Caco-2 (cell line): ENCODE measurements at regions not wholly inside any gene's neighbourhood (a gene's known extent, or its start where the extent isn't known, plus 50 kb on each side); places are given as distances from the start of the nearest gene placed in this dataset.
A peak's percentile ranks its signal among the peaks of the same experiment; 100 is the strongest.

Experiments used
- BruUV-seq: library from RNA; stranded (reverse); fragments of 400-500 nt; replicated peaks from 2 replicates; lab custom pipeline; 2021; lab: Mats Ljungman, UMichigan
- CTCF ChIA-PET: fragments of 300-600 bp; sonication (Branson Sonifier 250); formaldehyde crosslinking; loops from one replicate; lab custom pipeline; 2022; ENCODE audit warnings: antibody characterized with exemption; lab: Charles Lee
- POLR2A ChIA-PET: fragments of 300-600 bp; sonication (Branson Sonifier 250); formaldehyde crosslinking; loops from one replicate; lab custom pipeline; 2022; ENCODE audit warnings: antibody characterized with exemption; lab: Charles Lee
- DNase-seq, 2 experiments: peaks; one replicate each; pipeline versions ENCODE4 v3.0.0 to v3.0.0-alpha.2; 2020 to 2022
- H3K27me3 ChIP-seq: replicated peaks from 2 replicates; pipeline ENCODE4 v1.6.0; 2011; ENCODE audit warnings: low read length; ENCODE audit not compliant: control insufficient read depth, insufficient read depth
- H3K36me3 ChIP-seq: 2 replicates; pipeline ENCODE4 v1.5.1; 2011; ENCODE audit warnings: low read length; ENCODE audit not compliant: control insufficient read depth, insufficient read depth
- H3K4me1 ChIP-seq: fragments of 250-450 bp; sonication (Bioruptor Pico); 2 replicates; pipeline ENCODE4 v1.5.1; 2020; ENCODE audit warnings: mild to moderate bottlenecking
- H3K4me3 ChIP-seq: 2 replicates; pipeline ENCODE4 v1.5.1; 2011; ENCODE audit warnings: low read depth, mild to moderate bottlenecking, control low read depth, low read length
- H3K9me3 ChIP-seq: fragments of 250-450 bp; sonication (Bioruptor Pico); 2 replicates; pipeline ENCODE4 v1.5.1; 2020; ENCODE audit warnings: mild to moderate bottlenecking, moderate library complexity
- H3K27ac Mint-ChIP-seq: one replicate; pipeline ENCODE4 v1.8.0; 2022; ENCODE audit warnings: mixed read lengths; ENCODE audit not compliant: unreplicated experiment
- H3K27me3 Mint-ChIP-seq: one replicate; pipeline ENCODE4 v1.8.0; 2022; ENCODE audit warnings: mixed read lengths; ENCODE audit not compliant: insufficient read depth, unreplicated experiment
- H3K36me3 Mint-ChIP-seq: one replicate; pipeline ENCODE4 v1.8.0; 2022; ENCODE audit warnings: mild to moderate bottlenecking, mixed read lengths; ENCODE audit not compliant: insufficient read depth, unreplicated experiment
- H3K4me1 Mint-ChIP-seq: one replicate; pipeline ENCODE4 v1.8.0; 2022; ENCODE audit warnings: low read depth, mixed read lengths; ENCODE audit not compliant: unreplicated experiment
- H3K4me3 Mint-ChIP-seq: one replicate; pipeline ENCODE4 v1.8.0; 2022; ENCODE audit warnings: mild to moderate bottlenecking, moderate library complexity, mixed read lengths; ENCODE audit not compliant: unreplicated experiment
- H3K9me3 Mint-ChIP-seq: one replicate; pipeline ENCODE4 v1.8.0; 2022; ENCODE audit warnings: mixed read lengths; ENCODE audit not compliant: unreplicated experiment
- intact Hi-C: fragments of 100-400 bp; cut with micrococcal nuclease; formaldehyde crosslinking; loops from one replicate; pipeline ENCODE4 v1.10.0; 2022; ENCODE audit not compliant: unreplicated experiment
- TF ChIP-seq, protein P1 (sequence below), 2 experiments: fragments of 200-600 bp in 1 of 2; IDR thresholded peaks; 1 replicate in 1 of 2; 2 replicates in 1 of 2; pipeline versions ENCODE4 v1.5.1 to v1.8.0; 2011 to 2022; ENCODE audit warnings: antibody characterized with exemption in 1 of 2, control low read depth in 1 of 2, inconsistent platforms in 1 of 2, low read depth in 1 of 2, low read length in 1 of 2, mild to moderate bottlenecking in 1 of 2, moderate library complexity in 1 of 2; ENCODE audit not compliant: insufficient read depth in 1 of 2, severe bottlenecking in 1 of 2, unreplicated experiment in 1 of 2

DNA sequence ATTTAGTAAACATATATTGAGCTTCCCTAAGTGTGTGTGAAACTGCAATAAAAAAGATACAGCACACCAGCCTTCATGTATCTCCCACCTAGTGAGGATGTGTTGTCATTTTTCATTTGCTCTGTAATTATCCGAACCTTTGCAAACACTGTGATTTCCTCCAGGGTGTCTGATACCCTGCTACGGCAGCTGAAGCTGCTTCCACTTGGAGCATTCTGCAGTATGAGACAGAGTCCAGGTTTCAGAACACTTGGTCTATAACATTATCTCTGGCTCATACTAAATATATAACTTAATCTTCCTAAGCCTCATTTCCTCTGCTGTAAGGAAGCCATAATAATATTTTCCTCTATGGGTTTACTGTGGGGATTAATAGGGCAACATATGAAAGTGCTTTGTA is 1338.1 kb upstream of the SLC10A2 start:
- intact Hi-C loops, result no loop called here
- Histone ChIP-seq H3K27me3 (no peaks in the 10 kb centered on the region), H3K36me3 (no peaks in the 10 kb centered on the region), H3K4me1 (no peaks in the 10 kb centered on the region), H3K9me3 (no peaks in the 10 kb centered on the region), H3K4me3 (no peak overlapping the region)
- ChIA-PET CTCF (no interaction called here), POLR2A (no interaction called here)
- no peak for DNase-seq
- TF ChIP-seq, protein P1, sequence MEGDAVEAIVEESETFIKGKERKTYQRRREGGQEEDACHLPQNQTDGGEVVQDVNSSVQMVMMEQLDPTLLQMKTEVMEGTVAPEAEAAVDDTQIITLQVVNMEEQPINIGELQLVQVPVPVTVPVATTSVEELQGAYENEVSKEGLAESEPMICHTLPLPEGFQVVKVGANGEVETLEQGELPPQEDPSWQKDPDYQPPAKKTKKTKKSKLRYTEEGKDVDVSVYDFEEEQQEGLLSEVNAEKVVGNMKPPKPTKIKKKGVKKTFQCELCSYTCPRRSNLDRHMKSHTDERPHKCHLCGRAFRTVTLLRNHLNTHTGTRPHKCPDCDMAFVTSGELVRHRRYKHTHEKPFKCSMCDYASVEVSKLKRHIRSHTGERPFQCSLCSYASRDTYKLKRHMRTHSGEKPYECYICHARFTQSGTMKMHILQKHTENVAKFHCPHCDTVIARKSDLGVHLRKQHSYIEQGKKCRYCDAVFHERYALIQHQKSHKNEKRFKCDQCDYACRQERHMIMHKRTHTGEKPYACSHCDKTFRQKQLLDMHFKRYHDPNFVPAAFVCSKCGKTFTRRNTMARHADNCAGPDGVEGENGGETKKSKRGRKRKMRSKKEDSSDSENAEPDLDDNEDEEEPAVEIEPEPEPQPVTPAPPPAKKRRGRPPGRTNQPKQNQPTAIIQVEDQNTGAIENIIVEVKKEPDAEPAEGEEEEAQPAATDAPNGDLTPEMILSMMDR (IDR thresholded peaks at IDR 0.05; ENCODE audit: insufficient read depth in 1 of 2, low read depth in 1 of 2, low read length in 1 of 2, severe bottlenecking in 1 of 2, unreplicated experiment in 1 of 2), result no peak
- no peaks in the 10 kb centered on the region for H3K36me3 Mint-ChIP-seq
- no peaks in the 10 kb centered on the region for H3K9me3 Mint-ChIP-seq
- peaks cover 9% of the 10 kb centered on the region for H3K27me3 Mint-ChIP-seq
- H3K4me3 Mint-ChIP-seq, result no peak overlapping the region
- no peak overlapping the region for H3K27ac Mint-ChIP-seq
- BruUV-seq, result no TSS peak
- H3K4me1 Mint-ChIP-seq, result no peaks in the 10 kb centered on the region

DNA sequence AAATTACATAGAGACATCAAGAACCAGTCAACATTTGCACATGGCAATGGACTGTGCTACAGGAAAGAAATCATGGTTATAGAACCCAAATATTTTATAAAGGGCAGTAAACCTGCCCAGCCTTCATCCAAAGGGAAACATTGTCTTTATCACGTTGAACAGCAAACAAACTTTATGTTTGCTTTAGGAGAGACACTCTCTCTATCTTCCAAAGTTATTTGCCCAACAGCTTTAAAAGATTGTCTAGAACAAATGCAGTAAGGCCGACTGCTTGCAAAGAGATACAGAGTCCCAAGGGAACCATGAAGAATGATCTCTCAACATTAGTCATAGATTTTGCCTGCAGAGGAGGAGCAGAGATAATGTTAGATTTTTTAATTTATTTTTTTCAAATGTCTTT is 1323.5 kb upstream of the SLC10A2 start:
- Mint-ChIP-seq H3K36me3 (no peaks in the 10 kb centered on the region), H3K27me3 (no peaks in the 10 kb centered on the region), H3K27ac (no peak overlapping the region), H3K9me3 (peaks cover 22% of the 10 kb centered on the region), H3K4me3 (no peak overlapping the region), H3K4me1 (no peaks in the 10 kb centered on the region)
- POLR2A ChIA-PET, result no interaction called here
- intact Hi-C loops, result no loop called here
- Histone ChIP-seq H3K27me3 (no peaks in the 10 kb centered on the region), H3K4me3 (no peak overlapping the region), H3K36me3 (no peaks in the 10 kb centered on the region), H3K9me3 (no peaks in the 10 kb centered on the region; the same call in 1 of the 2 replicates), H3K4me1 (no peaks in the 10 kb centered on the region)
- CTCF ChIA-PET, result no interaction called here
- TF ChIP-seq, protein P1 (IDR thresholded peaks at IDR 0.05; ENCODE audit: insufficient read depth in 1 of 2, low read depth in 1 of 2, low read length in 1 of 2, severe bottlenecking in 1 of 2, unreplicated experiment in 1 of 2), result no peak
- BruUV-seq, result no TSS peak
- peak in 1 of 2 experiments; percentile 11 for DNase-seq

DNA sequence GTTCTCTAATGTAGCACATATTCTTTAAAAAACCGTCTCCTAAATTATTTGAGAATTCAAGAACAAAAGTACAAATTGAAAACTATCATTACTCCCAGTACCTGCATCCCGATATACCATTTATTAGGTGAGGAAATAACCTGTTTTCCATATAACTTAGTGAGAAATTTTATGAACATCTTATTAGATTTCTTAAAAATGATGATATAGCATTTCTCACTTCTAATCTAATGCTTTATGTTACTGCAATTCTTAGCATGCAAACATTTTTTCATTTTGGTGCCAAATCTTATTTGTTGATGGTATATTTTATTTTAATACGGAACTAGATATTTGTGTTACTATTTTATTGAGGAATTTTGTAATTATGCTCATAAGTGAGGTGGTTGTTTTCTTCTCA is 1321.3 kb upstream of the SLC10A2 start:
- intact Hi-C loops, result no loop called here
- H3K4me1 ChIP-seq, result no peaks in the 10 kb centered on the region
- no peaks in the 10 kb centered on the region for H3K27me3 Mint-ChIP-seq
- ChIA-PET POLR2A (no interaction called here), CTCF (no interaction called here)
- no peak for DNase-seq
- BruUV-seq, result no TSS peak
- no peak overlapping the region for H3K4me3 Mint-ChIP-seq
- no peaks in the 10 kb centered on the region for H3K4me1 Mint-ChIP-seq
- TF ChIP-seq, protein P1 (IDR thresholded peaks at IDR 0.05; ENCODE audit: insufficient read depth in 1 of 2, low read depth in 1 of 2, low read length in 1 of 2, severe bottlenecking in 1 of 2, unreplicated experiment in 1 of 2), result no peak
- H3K36me3 ChIP-seq, result no peaks in the 10 kb centered on the region
- H3K9me3 Mint-ChIP-seq, result peaks cover 22% of the 10 kb centered on the region
- H3K4me3 ChIP-seq, result no peak overlapping the region
- no peaks in the 10 kb centered on the region; the same call in 1 of the 2 replicates for H3K9me3 ChIP-seq
- no peak overlapping the region for H3K27ac Mint-ChIP-seq
- H3K27me3 ChIP-seq, result no peaks in the 10 kb centered on the region
- no peaks in the 10 kb centered on the region for H3K36me3 Mint-ChIP-seq
